ENCODE measurements at regions not wholly inside any gene's neighbourhood (a gene's known extent, or its start where the extent isn't known, plus 50 kb on each side); places are given as distances from the start of the nearest gene placed in this dataset.

DNA sequence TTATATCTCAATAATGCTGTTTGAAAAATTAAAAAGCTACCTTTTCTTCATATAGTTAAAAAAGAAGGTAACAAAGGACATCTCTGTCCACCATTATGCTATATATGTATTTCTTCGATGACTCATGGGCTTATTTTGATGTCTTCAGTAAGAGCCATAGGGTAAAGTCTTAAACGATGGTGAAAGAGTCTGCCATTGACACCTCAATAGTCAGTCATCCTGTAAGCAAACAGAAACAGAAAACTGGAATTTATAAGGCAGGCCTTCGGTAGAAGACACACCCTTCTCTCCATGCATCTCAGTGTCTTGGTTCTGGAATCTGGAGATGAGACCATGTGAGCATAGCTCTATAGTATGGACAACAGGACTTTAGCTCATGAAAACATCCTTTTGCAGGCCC is 87.0 kb upstream of the ZNF462 start:
- TF ChIP-seq EZH2 (IDR thresholded peaks at IDR 0.05; ENCODE audit: insufficient read depth, poor library complexity, severe bottlenecking) = no peak
- TF ChIP-seq EZH2phosphoT487 (IDR thresholded peaks at IDR 0.05; ENCODE audit: insufficient read depth, low read depth) = no peak
